GM12873 (cell line): ENCODE measurements at regions not wholly inside any gene's neighbourhood (a gene's known extent, or its start where the extent isn't known, plus 50 kb on each side); places are given as distances from the start of the nearest gene placed in this dataset.

Experiments
- TF ChIP-seq, protein P1 (sequence below): IDR thresholded peaks from 2 replicates; pipeline ENCODE4 v1.5.1; 2012; ENCODE audit warnings: low read depth, mild to moderate bottlenecking, moderate library complexity, low read length, control low read depth; ENCODE audit not compliant: insufficient read depth; ENCODE audit errors: missing control alignments

DNA sequence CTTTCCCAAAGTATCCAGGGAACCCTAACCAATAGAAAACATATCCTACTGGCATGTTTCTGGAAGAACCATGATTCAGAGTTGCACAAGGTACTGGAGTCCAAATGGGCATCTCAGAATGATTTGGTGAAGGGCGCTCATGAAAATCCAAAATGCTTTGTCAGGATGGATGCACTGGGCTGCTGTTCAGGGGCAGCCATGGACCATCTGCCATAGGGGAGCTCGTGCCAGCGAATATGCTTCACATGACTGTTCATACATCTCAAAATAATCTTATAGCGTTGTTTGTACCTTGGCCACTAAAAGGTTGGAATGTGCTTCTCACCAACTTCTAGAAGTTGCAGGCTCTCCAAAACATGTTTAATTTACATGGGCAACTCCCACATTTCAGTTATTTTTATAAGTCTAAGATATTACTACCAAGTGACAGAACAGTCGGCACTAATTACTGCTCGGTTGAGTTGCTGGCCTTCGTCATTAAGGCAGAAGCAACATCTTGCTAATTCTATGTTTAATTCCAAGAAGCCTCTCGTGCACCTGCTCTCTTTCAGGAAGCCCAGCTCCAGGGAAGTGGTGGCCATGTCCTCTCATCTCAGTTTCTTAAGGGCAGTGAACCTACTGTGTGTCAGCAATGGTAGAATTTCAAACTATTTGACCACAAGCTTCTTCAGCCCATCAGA lies 1497.7 kb downstream of the TBC1D22A start:
- TF ChIP-seq, protein P1, sequence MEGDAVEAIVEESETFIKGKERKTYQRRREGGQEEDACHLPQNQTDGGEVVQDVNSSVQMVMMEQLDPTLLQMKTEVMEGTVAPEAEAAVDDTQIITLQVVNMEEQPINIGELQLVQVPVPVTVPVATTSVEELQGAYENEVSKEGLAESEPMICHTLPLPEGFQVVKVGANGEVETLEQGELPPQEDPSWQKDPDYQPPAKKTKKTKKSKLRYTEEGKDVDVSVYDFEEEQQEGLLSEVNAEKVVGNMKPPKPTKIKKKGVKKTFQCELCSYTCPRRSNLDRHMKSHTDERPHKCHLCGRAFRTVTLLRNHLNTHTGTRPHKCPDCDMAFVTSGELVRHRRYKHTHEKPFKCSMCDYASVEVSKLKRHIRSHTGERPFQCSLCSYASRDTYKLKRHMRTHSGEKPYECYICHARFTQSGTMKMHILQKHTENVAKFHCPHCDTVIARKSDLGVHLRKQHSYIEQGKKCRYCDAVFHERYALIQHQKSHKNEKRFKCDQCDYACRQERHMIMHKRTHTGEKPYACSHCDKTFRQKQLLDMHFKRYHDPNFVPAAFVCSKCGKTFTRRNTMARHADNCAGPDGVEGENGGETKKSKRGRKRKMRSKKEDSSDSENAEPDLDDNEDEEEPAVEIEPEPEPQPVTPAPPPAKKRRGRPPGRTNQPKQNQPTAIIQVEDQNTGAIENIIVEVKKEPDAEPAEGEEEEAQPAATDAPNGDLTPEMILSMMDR: no peak

DNA sequence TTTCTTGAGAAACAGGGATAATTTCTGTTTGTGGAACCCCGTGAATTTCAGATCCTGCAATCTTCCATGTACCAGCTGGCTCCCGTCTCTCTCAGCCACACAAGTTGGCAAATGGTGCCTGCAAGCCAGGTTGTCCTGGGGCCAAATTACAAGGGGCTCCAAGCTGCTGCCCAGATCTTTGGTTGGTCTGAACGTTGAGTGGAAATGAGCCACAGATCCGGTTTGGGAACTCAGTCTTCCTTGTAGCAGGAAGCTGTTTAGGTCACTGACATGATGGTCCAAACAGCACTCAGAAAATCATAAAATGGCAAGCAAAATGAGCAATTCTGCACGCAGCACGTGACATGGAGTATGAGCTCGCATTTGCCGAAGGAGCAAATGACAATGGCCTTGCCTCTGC lies 1496.4 kb downstream of the TBC1D22A start:
- TF ChIP-seq, protein P1: no peak

DNA sequence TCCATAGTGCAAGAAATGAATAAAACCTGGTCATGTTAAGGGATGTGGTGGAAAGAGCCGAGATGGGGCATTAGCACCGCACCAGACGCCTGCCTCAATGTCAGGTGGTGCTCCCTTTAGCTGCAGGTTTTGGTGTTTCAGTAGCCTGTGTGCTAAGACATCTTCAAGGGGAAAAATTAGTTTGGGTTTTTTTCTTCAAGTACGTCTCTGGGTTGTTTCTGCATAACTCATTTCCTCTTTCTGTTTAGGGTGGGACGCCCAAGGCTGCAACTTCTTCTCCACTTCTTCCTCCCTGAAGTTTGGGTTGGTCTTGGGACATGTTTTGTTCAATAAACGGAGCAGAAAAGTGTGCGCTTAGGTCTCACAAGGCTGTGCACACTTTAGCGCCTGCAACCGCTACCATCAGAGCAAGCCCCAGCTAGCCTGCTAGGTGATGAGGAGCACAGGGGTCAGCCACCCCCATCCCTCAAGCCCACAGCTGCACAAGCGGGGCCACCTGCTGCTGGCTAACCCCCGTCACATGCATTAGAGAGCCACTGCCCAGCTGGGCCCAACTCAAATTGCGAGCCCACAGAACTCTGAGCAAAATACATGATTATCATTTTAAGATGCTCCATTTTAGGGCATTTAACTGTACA lies 1495.7 kb downstream of the TBC1D22A start:
- TF ChIP-seq, protein P1: no peak

DNA sequence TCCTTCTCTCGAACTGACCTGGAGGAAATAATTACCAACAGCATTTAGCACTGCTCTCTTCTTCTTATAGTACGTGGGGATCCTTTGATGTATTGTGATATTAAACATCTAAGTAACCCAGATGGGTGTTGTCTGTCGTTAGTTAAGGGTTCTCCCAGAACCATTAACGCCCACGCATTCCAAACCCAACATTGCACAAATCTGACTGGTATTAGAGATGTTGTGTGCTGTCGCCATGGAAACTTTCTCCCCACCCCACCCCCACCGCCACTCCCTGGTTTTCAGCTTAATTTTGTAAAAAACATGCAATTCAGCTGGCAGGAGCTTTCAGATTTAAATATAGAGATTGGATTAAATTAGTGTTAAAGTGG lies 1495.2 kb downstream of the TBC1D22A start:
- TF ChIP-seq, protein P1: no peak

DNA sequence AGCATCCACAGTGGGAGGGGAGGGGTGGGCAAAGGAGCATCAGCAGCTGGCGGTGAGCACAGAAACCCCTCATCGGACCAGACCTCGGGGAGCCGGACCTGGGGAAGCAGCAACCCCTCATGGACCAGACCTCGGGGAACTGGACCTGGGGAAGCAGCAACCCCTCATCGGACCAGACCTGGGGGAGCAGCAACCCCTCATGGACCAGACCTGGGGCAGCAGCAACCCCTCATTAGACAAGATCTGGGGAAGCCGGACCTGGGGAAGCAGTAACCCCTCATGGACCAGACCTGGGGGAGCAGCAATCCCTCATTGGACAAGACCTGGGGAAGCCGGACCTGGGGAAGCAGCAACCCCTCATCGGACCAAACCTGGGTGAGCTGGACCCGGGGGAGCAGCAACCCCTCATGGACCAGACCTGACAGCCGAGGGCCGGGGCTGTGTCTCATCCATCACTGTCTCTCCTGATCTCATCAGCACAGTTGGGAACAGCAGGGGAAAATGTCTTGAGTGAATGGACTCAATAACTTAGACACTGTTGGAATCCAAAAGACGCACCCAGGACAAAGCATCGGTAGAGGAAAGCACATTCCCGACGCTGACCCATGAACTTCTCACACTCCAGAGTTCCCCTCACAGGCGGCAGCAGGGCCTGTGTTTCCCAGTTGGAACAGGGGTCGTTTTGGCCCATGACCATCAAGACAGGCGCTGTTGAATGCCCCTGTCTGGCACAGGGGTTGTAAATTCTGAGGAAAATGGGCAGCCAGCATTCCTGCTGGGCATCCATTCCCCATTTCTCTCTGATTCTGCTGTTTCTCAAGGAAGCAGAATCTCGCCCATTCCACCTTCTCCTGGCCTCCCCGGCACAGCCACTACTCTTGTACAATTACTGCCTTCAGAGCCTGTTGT lies 1494.6 kb downstream of the TBC1D22A start:
- TF ChIP-seq, protein P1: no peak

- TF ChIP-seq, protein P1: no peak
Observed at GRCh38 chr22:48256041-48256739, 1493.7 kb downstream of the TBC1D22A start.
